NCI-H460 (cell line): ENCODE measurements at regions not wholly inside any gene's neighbourhood (a gene's known extent, or its start where the extent isn't known, plus 50 kb on each side); places are given as distances from the start of the nearest gene placed in this dataset.

ENCODE experiments used
- DNase-seq: peaks from one replicate; pipeline ENCODE4 v3.0.0-alpha.2; 2016; ENCODE audit warnings: low read depth; ENCODE audit errors: extremely low read depth

GRCh38 chr21:38688068-38688467 lies 117.7 kb upstream of the ETS2 start:
- DNase-seq, result no peak

GRCh38 chr21:38691631-38692030 lies 114.1 kb upstream of the ETS2 start:
- DNase-seq, result no peak

GRCh38 chr21:38696579-38696978 lies 109.2 kb upstream of the ETS2 start:
- no peak for DNase-seq

GRCh38 chr21:38699048-38699447 lies 106.7 kb upstream of the ETS2 start:
- no peak for DNase-seq

- DNase-seq, result no peak
These were observed 103.5 kb upstream of the ETS2 start for GRCh38 chr21:38702196-38702595.

- no peak for DNase-seq
These were observed 95.9 kb upstream of the ETS2 start for GRCh38 chr21:38709876-38710275.

GRCh38 chr21:38712071-38712470 lies 93.7 kb upstream of the ETS2 start:
- DNase-seq, result peak; percentile 8

- DNase-seq, result no peak
These were observed 93.1 kb upstream of the ETS2 start for GRCh38 chr21:38712664-38713063.

- no peak for DNase-seq
These were observed 91.5 kb upstream of the ETS2 start for GRCh38 chr21:38714039-38714817.

- DNase-seq, result no peak
These were observed 90.7 kb upstream of the ETS2 start for GRCh38 chr21:38714999-38715398.

- DNase-seq, result no peak
These were observed 89.6 kb upstream of the ETS2 start for GRCh38 chr21:38716088-38716487.

GRCh38 chr21:38716942-38717341 lies 88.8 kb upstream of the ETS2 start:
- DNase-seq, result no peak

GRCh38 chr21:38718481-38718880 lies 87.2 kb upstream of the ETS2 start:
- no peak for DNase-seq

- no peak for DNase-seq
These were observed 85.7 kb upstream of the ETS2 start for GRCh38 chr21:38720074-38720473.

GRCh38 chr21:38721055-38721454 lies 84.7 kb upstream of the ETS2 start:
- no peak for DNase-seq

GRCh38 chr21:38721958-38722357 lies 83.8 kb upstream of the ETS2 start:
- no peak for DNase-seq

GRCh38 chr21:38725196-38726157 lies 80.3 kb upstream of the ETS2 start:
- DNase-seq, result no peak

- no peak for DNase-seq
These were observed 79.2 kb upstream of the ETS2 start for GRCh38 chr21:38726482-38726881.

GRCh38 chr21:38729291-38729690 lies 76.4 kb upstream of the ETS2 start:
- DNase-seq, result no peak

- DNase-seq, result no peak
These were observed 75.9 kb upstream of the ETS2 start for GRCh38 chr21:38729754-38730379.

GRCh38 chr21:38733972-38734546 lies 71.7 kb upstream of the ETS2 start:
- peak; percentile 56 for DNase-seq
